Kidney (tissue), 13 donors: ENCODE measurements at regions not wholly inside any gene's neighbourhood (a gene's known extent, or its start where the extent isn't known, plus 50 kb on each side); places are given as distances from the start of the nearest gene placed in this dataset.

Experiments used
- DNase-seq, 5 donors: peaks; one replicate each; pipeline ENCODE4 v3.0.0-alpha.2; 2013 to 2020
- FAIRE-seq: peaks from 2 replicates; lab custom pipeline; 2012; peaks lifted over from hg19 to GRCh38; lab: Jason Lieb, UNC
- H3K27ac ChIP-seq, 2 donors: one replicate each; pipeline ENCODE4 v1.7.0; 2013; ENCODE audit warnings: low read depth in 2 of 2, low read length in 2 of 2, inconsistent platforms in 1 of 2
- H3K27me3 ChIP-seq: one replicate; pipeline ENCODE4 v1.7.1; 2013; ENCODE audit warnings: low read length, inconsistent platforms; ENCODE audit not compliant: control insufficient read depth, insufficient read depth
- H3K36me3 ChIP-seq, 3 donors: one replicate each; pipeline versions ENCODE4 v1.7.0 to v1.7.1; 2013; ENCODE audit warnings: low read length in 3 of 3, control low read depth in 1 of 3, inconsistent platforms in 1 of 3; ENCODE audit not compliant: insufficient read depth in 3 of 3, control insufficient read depth in 2 of 3
- H3K4me1 ChIP-seq, 3 donors: one replicate each; pipeline versions ENCODE4 v1.7.0 to v1.7.1; 2013; ENCODE audit warnings: low read length in 3 of 3, inconsistent platforms in 1 of 3, low read depth in 1 of 3; ENCODE audit not compliant: control insufficient read depth in 2 of 3, insufficient read depth in 2 of 3
- H3K4me3 ChIP-seq, 3 donors: one replicate each; pipeline versions ENCODE4 v1.7.0 to v1.8.1; 2013; ENCODE audit warnings: low read length in 3 of 3, control low read depth in 1 of 3, inconsistent platforms in 1 of 3
- H3K9ac ChIP-seq, 3 donors: one replicate each; pipeline versions ENCODE4 v1.7.0 to v1.7.1; 2013; ENCODE audit warnings: low read length in 3 of 3, control low read depth in 1 of 3, inconsistent platforms in 1 of 3
- H3K9me3 ChIP-seq, 3 donors: one replicate each; pipeline versions ENCODE4 v1.7.0 to v1.7.1; 2013; ENCODE audit warnings: low read length in 3 of 3, control low read depth in 1 of 3, inconsistent platforms in 1 of 3; ENCODE audit not compliant: control insufficient read depth in 2 of 3, insufficient read depth in 1 of 3
- CTCF ChIP-seq: IDR thresholded peaks from 3 replicates; pipeline ENCODE4 v1.5.1; 2012; ENCODE audit warnings: mild to moderate bottlenecking, moderate library complexity, borderline replicate concordance; ENCODE audit not compliant: insufficient read depth; ENCODE audit errors: extremely low read depth
- intact Hi-C: fragments of 100-400 bp; cut with DNase I; formaldehyde crosslinking; loops from one replicate; pipeline ENCODE4 v1.11.1; 2022
- donor health status: control.
- donor health status: control.
- donor health status: control.
- donor health status: control.
- donor health status: control.
- donor health status: DM: yes; HTN: yes; CAD: no.
- donor health status: Normal renal cell carcinoma (clear cell type).

- no peaks in the 10 kb centered on the region for H3K27me3 ChIP-seq
- DNase-seq (no peak), FAIRE-seq (no peak)
- no peak overlapping the region for H3K4me3 ChIP-seq
- H3K27ac ChIP-seq = no peak overlapping the region
- no peaks in the 10 kb centered on the region for H3K4me1 ChIP-seq
- H3K36me3 ChIP-seq = no peaks in the 10 kb centered on the region
- intact Hi-C loops = no loop called here
- H3K9ac ChIP-seq = no peak overlapping the region
- no peak for TF ChIP-seq CTCF
- H3K9me3 ChIP-seq = no peaks in the 10 kb centered on the region
Measured at GRCh38 chrX:38917954-38918353, 116.7 kb downstream of the MID1IP1 start.

DNA sequence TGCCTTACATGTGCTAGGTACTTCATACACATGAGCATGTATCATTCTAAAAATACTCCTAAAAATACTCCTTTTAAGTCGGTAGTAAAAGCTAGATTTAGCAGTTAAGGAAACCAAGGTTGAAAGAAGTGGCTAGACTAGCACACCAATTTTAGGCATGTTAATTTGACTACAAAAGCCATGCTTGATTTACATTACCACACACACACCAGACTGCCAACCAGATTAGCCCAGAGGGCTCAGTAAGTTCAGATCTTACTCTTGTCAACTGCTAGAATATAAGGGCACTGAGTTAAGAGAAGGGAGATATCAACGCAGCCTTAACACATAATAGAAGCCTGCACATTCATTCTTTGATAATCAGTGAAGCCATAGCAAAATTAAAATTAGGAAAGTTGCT lies 117.9 kb downstream of the MID1IP1 start:
- no peak for DNase-seq
- Histone ChIP-seq H3K36me3 (no peaks in the 10 kb centered on the region), H3K27me3 (no peaks in the 10 kb centered on the region), H3K4me1 (no peaks in the 10 kb centered on the region), H3K9ac (no peak overlapping the region), H3K9me3 (no peaks in the 10 kb centered on the region), H3K4me3 (no peak overlapping the region), H3K27ac (no peak overlapping the region)
- no peak for FAIRE-seq
- intact Hi-C loops = no loop called here
- no peak for TF ChIP-seq CTCF

DNA sequence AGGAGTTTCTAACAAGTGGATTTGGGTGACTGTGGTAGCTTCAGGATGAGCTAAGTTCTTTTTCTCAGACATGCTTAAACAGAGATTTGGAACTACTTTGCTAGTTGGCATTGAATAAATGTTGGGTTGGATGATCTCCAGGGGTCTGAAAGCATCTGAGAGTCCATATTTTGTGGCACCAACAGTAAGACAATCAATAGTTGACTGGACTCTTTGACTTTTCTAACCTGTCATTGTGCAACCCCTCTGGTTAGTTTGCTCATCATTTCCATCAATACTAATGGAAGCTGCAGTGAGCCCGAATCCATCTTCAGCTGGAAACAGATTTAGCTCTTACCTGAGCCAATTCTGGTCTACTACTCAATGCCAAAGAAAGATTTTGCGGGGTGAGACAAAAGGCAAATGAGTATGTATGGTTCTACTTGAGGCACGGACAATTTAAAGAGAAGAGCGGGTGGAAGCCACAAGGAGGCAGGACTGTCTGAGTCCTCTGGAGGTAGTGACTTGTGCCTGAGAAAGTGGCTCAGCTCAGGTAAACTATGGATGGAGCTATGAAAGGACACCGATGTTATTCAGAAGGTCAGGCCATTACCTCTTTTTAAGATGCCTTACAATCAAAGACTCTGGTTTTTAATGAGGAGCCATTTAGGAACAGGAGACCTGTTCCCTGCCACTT lies 118.7 kb downstream of the MID1IP1 start:
- DNase-seq (no peak), FAIRE-seq (no peak)
- Histone ChIP-seq H3K4me3 (no peak overlapping the region), H3K4me1 (no peaks in the 10 kb centered on the region), H3K9me3 (no peaks in the 10 kb centered on the region), H3K36me3 (no peaks in the 10 kb centered on the region), H3K27ac (no peak overlapping the region), H3K9ac (no peak overlapping the region), H3K27me3 (no peaks in the 10 kb centered on the region)
- intact Hi-C loops = no loop called here
- TF ChIP-seq CTCF = no peak
